ENCODE measurements at regions not wholly inside any gene's neighbourhood (a gene's known extent, or its start where the extent isn't known, plus 50 kb on each side); places are given as distances from the start of the nearest gene placed in this dataset.

- TF ChIP-seq POLR2AphosphoS5 (IDR thresholded peaks at IDR 0.05; ENCODE audit: low read depth, low read length) (no peak), ZNF605 (CRISPR knock-in tag; IDR thresholded peaks at IDR 0.05) (no peak), POLR2A (IDR thresholded peaks at IDR 0.05; ENCODE audit: insufficient read depth in 1 of 2, low read depth in 2 of 2, low read length in 2 of 2) (no peak), JUN (CRISPR knock-in tag; IDR thresholded peaks at IDR 0.05) (no peak)
Measured at GRCh38 chr4:19494961-19495360, 756.7 kb upstream of the SLIT2 start.

All from HepG2 (cell line).